ENCODE measurements at regions not wholly inside any gene's neighbourhood (a gene's known extent, or its start where the extent isn't known, plus 50 kb on each side); places are given as distances from the start of the nearest gene placed in this dataset.
A peak's percentile ranks its signal among the peaks of the same experiment; 100 is the strongest.

- no peaks in the 10 kb centered on the region for H3K79me2 ChIP-seq
- H3K4me2 ChIP-seq = no peak overlapping the region
- no peak for DNase-seq (ENCODE audit: low spot score)
- no peaks in the 10 kb centered on the region for H3K9me2 ChIP-seq (replicated peaks; ENCODE audit: insufficient read depth)
- H3K36me3 ChIP-seq (replicated peaks; ENCODE audit: insufficient read depth, low read depth) = no peaks in the 10 kb centered on the region
- H3K27ac ChIP-seq = peak overlapping the region; percentile 83
- no peaks in the 10 kb centered on the region for H3K9me3 ChIP-seq (ENCODE audit: low read depth)
- TF ChIP-seq EZH2phosphoT487 (IDR thresholded peaks at IDR 0.05; ENCODE audit: low read depth, severe bottlenecking, unreplicated experiment) = no peak
- no peak for TF ChIP-seq EZH2 (IDR thresholded peaks at IDR 0.05; ENCODE audit: borderline replicate concordance)
- TF ChIP-seq CTCF (IDR thresholded peaks at IDR 0.05; ENCODE audit: poor library complexity) = no peak
- H2AFZ ChIP-seq = no peak overlapping the region
- no peaks in the 10 kb centered on the region for H3K4me1 ChIP-seq (ENCODE audit: insufficient read depth)
- no peak overlapping the region for H3K4me3 ChIP-seq
- H3K27me3 ChIP-seq = no peaks in the 10 kb centered on the region
- H4K20me1 ChIP-seq (ENCODE audit: insufficient read depth, poor library complexity, severe bottlenecking) = no peaks in the 10 kb centered on the region
- 97% methylated on average over 10 of the region's 10 CpGs for WGBS (ENCODE audit: low lambda C conversion rate, missing lambda C conversion rate)
Observed at GRCh38 chr6:63460971-63461370, 111.3 kb upstream of the LOC128125822 start.

DNA sequence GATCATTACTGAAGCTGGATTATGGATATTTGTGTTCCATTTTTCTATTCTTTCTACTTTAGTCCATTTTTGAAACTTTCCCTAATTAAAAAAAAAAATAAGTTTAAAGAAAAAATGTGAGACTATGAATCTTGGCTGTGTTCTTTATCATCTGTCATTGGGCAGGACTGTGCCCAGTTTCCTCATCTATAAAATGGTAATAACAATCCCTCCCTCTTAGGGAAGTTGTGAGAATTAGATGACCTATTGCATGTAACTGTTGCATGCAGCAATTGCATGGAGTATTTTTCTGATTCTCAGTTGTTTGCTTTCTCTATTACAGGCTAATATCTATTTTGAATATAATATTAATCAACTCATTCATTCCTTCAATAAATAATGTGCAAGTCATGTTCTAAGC is 108.2 kb upstream of the LOC128125822 start:
- TF ChIP-seq EZH2phosphoT487 (IDR thresholded peaks at IDR 0.05; ENCODE audit: low read depth, severe bottlenecking, unreplicated experiment) = no peak
- TF ChIP-seq CTCF (IDR thresholded peaks at IDR 0.05; ENCODE audit: poor library complexity) = no peak
- TF ChIP-seq EZH2 (IDR thresholded peaks at IDR 0.05; ENCODE audit: borderline replicate concordance) = no peak
- no peaks in the 10 kb centered on the region for H3K9me3 ChIP-seq (ENCODE audit: low read depth)

DNA sequence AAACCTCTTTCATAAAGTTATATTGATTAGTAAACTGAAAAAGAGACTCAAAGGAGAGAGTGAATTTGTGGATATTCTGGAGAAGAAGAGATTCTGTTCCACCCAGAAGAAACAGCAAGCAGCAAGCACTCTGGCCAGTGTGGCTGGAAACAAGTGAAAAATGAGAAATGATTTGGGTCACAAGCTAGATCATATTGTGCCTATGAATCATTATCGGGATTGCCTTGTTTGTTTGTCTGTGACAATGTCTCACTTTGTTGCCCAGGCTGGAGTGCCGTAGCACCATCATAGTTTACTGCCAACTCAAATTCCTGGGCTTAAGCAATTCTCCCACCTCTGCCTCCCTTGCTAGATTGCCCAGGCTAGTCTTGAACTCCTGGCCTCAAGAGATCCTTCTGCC is 106.5 kb upstream of the LOC128125822 start:
- no peaks in the 10 kb centered on the region for H3K9me2 ChIP-seq (replicated peaks; ENCODE audit: insufficient read depth)
- H3K4me2 ChIP-seq = no peak overlapping the region
- TF ChIP-seq EZH2 (IDR thresholded peaks at IDR 0.05; ENCODE audit: borderline replicate concordance) (no peak), EZH2phosphoT487 (IDR thresholded peaks at IDR 0.05; ENCODE audit: low read depth, severe bottlenecking, unreplicated experiment) (no peak), CTCF (IDR thresholded peaks at IDR 0.05; ENCODE audit: poor library complexity) (no peak)
- no peaks in the 10 kb centered on the region for H3K36me3 ChIP-seq (replicated peaks; ENCODE audit: insufficient read depth, low read depth)
- H3K27ac ChIP-seq = no peak overlapping the region
- no peaks in the 10 kb centered on the region for H3K79me2 ChIP-seq
- no peak overlapping the region for H2AFZ ChIP-seq
- H3K4me3 ChIP-seq = no peak overlapping the region
- H3K4me1 ChIP-seq (ENCODE audit: insufficient read depth) = no peaks in the 10 kb centered on the region
- H4K20me1 ChIP-seq (ENCODE audit: insufficient read depth, poor library complexity, severe bottlenecking) = no peaks in the 10 kb centered on the region
- WGBS (ENCODE audit: low lambda C conversion rate, missing lambda C conversion rate) = 94% methylated on average over 2 of the region's 2 CpGs
- no peaks in the 10 kb centered on the region for H3K27me3 ChIP-seq
- no peak for DNase-seq (ENCODE audit: low spot score)
- H3K9me3 ChIP-seq (ENCODE audit: low read depth) = no peaks in the 10 kb centered on the region

More for the DNA sequence above, 108.2 kb upstream of the LOC128125822 start:
- no peaks in the 10 kb centered on the region for H3K79me2 ChIP-seq
- H4K20me1 ChIP-seq (ENCODE audit: insufficient read depth, poor library complexity, severe bottlenecking) = no peaks in the 10 kb centered on the region
- DNase-seq (ENCODE audit: low spot score) = no peak
- no peaks in the 10 kb centered on the region for H3K4me1 ChIP-seq (ENCODE audit: insufficient read depth)
- no peak overlapping the region for H3K4me3 ChIP-seq
- no peaks in the 10 kb centered on the region for H3K9me2 ChIP-seq (replicated peaks; ENCODE audit: insufficient read depth)
- no peak overlapping the region for H3K27ac ChIP-seq
- H2AFZ ChIP-seq = no peak overlapping the region
- H3K36me3 ChIP-seq (replicated peaks; ENCODE audit: insufficient read depth, low read depth) = no peaks in the 10 kb centered on the region
- H3K4me2 ChIP-seq = no peak overlapping the region
- no peaks in the 10 kb centered on the region for H3K27me3 ChIP-seq

- H3K9me3 ChIP-seq (ENCODE audit: low read depth) = no peaks in the 10 kb centered on the region
- H3K36me3 ChIP-seq (replicated peaks; ENCODE audit: insufficient read depth, low read depth) = no peaks in the 10 kb centered on the region
- H3K4me3 ChIP-seq = no peak overlapping the region
- H3K4me1 ChIP-seq (ENCODE audit: insufficient read depth) = no peaks in the 10 kb centered on the region
- H3K9me2 ChIP-seq (replicated peaks; ENCODE audit: insufficient read depth) = no peaks in the 10 kb centered on the region
- H3K27me3 ChIP-seq = no peaks in the 10 kb centered on the region
- WGBS (ENCODE audit: low lambda C conversion rate, missing lambda C conversion rate) = 95% methylated on average over 1 of the region's 1 CpG
- no peak overlapping the region for H3K27ac ChIP-seq
- H4K20me1 ChIP-seq (ENCODE audit: insufficient read depth, poor library complexity, severe bottlenecking) = no peaks in the 10 kb centered on the region
- no peak for DNase-seq (ENCODE audit: low spot score)
- no peak for TF ChIP-seq CTCF (IDR thresholded peaks at IDR 0.05; ENCODE audit: poor library complexity)
- no peaks in the 10 kb centered on the region for H3K79me2 ChIP-seq
- no peak overlapping the region for H3K4me2 ChIP-seq
- H2AFZ ChIP-seq = no peak overlapping the region
Observed at GRCh38 chr6:63466242-63466733, 106.0 kb upstream of the LOC128125822 start.

Data from hepatocyte (in vitro differentiated cells).